A549 (cell line): ENCODE measurements at regions not wholly inside any gene's neighbourhood (a gene's known extent, or its start where the extent isn't known, plus 50 kb on each side); places are given as distances from the start of the nearest gene placed in this dataset.

ENCODE experiments used
- ATAC-seq, 2 experiments: fragments of 200-7000 bp in 1 of 2; fragments of >200 bp in 1 of 2; cut with Nextera tagmentation in 1 of 2; cut with Tn5 transposase in 1 of 2; 3 replicates each; pipeline versions ENCODE4 v1.8.0 to v1.9.1; 2018 to 2020; ENCODE audit warnings: mild to moderate bottlenecking in 1 of 2, moderate library complexity in 1 of 2
- CTCF ChIA-PET: fragments of 300-600 bp; sonication (Branson Sonifier 250); formaldehyde crosslinking; extraction: SDS; loops from one replicate; lab custom pipeline; 2021; ENCODE audit warnings: antibody characterized with exemption, inconsistent platforms; lab: Yijun Ruan, JAX
- POLR2A ChIA-PET: fragments of 350-600 bp; formaldehyde crosslinking; extraction: SDS; loops from one replicate; lab custom pipeline; 2021; ENCODE audit warnings: antibody characterized with exemption, inconsistent platforms; lab: Yijun Ruan, JAX
- DNase-seq, 2 experiments: peaks; one replicate each; pipeline versions ENCODE4 v3.0.0 to v3.0.0-alpha.2; 2011 to 2016; ENCODE audit warnings: low read depth in 1 of 2, low spot score in 1 of 2
- FAIRE-seq: peaks from 2 replicates; lab custom pipeline; 2011; peaks lifted over from hg19 to GRCh38; lab: Jason Lieb, UNC
- H3K27ac ChIP-seq, 2 experiments: fragments of >200 bp; sonication (Bioruptor Twin); formaldehyde crosslinking; 3 replicates each; pipeline ENCODE4 v1.5.1; 2016 to 2017
- H3K4me1 ChIP-seq: fragments of >200 bp; sonication (Bioruptor Twin); formaldehyde crosslinking; 3 replicates; pipeline ENCODE4 v1.6.1; 2016
- H3K4me2 ChIP-seq: fragments of >200 bp; sonication (Bioruptor Twin); formaldehyde crosslinking; 3 replicates; pipeline ENCODE4 v1.6.1; 2016
- H3K4me3 ChIP-seq: fragments of >200 bp; sonication (Bioruptor Twin); formaldehyde crosslinking; 3 replicates; pipeline ENCODE4 v1.5.1; 2016
- H3K9me3 ChIP-seq: fragments of >200 bp; sonication (Bioruptor Twin); formaldehyde crosslinking; 3 replicates; pipeline ENCODE4 v1.6.1; 2016
- ATOH8 ChIP-seq: fragments of 250-450 bp; sonication (Bioruptor Pico); IDR thresholded peaks from 2 replicates; pipeline ENCODE4 v1.5.0; 2020; ENCODE audit warnings: low read depth, mild to moderate bottlenecking, moderate library complexity
- BHLHE40 ChIP-seq: IDR thresholded peaks from 2 replicates; pipeline ENCODE4 v1.6.1; 2012; ENCODE audit warnings: low read depth, low read length, inconsistent platforms
- CBX2 ChIP-seq: fragments of 200-600 bp; sonication (generic); IDR thresholded peaks from 2 replicates; pipeline ENCODE4 v1.6.1; 2016; ENCODE audit warnings: low read depth, mild to moderate bottlenecking, borderline replicate concordance
- CHD2 ChIP-seq: fragments of 150-350 bp; IDR thresholded peaks from 2 replicates; pipeline ENCODE4 v1.6.1; 2014; ENCODE audit warnings: low read length; ENCODE audit not compliant: partially characterized antibody
- EP300 ChIP-seq, 2 experiments: fragments of >200 bp; sonication (Bioruptor Twin); formaldehyde crosslinking; IDR thresholded peaks; 2 replicates in 1 of 2; 3 replicates in 1 of 2; pipeline ENCODE4 v1.6.1; 2016 to 2017
- HDAC2 ChIP-seq: fragments of 200-600 bp; sonication (generic); IDR thresholded peaks from 2 replicates; pipeline ENCODE4 v1.6.1; 2016
- MAFK ChIP-seq: fragments of 450-650 bp; IDR thresholded peaks from 2 replicates; pipeline ENCODE4 v1.6.1; 2014; ENCODE audit not compliant: partially characterized antibody
- MAX ChIP-seq: IDR thresholded peaks from 2 replicates; pipeline ENCODE4 v1.6.1; 2012
- PBX3 ChIP-seq: IDR thresholded peaks from 2 replicates; pipeline ENCODE4 v1.6.1; 2012
- POLR2A ChIP-seq: IDR thresholded peaks from 2 replicates; pipeline ENCODE4 v1.6.1; 2012; ENCODE audit warnings: mild to moderate bottlenecking, low read length
- POLR2AphosphoS2 ChIP-seq: conservative IDR thresholded peaks from 2 replicates; pipeline ENCODE4 v1.6.1; 2012; ENCODE audit warnings: low read length, improper control_type of control experiment, inconsistent platforms
- RAD21 ChIP-seq, 2 experiments: fragments of >200 bp in 1 of 2; sonication (Bioruptor Twin) in 1 of 2; formaldehyde crosslinking in 1 of 2; IDR thresholded peaks in 1 of 2; conservative IDR thresholded peaks in 1 of 2; 2 replicates in 1 of 2; 3 replicates in 1 of 2; pipeline ENCODE4 v1.6.1; 2012 to 2018; ENCODE audit warnings: inconsistent platforms in 1 of 2
- RARB ChIP-seq: fragments of 250-450 bp; sonication (Bioruptor Pico); IDR thresholded peaks from 2 replicates; pipeline ENCODE4 v1.8.0; 2021; ENCODE audit warnings: mild to moderate bottlenecking, moderate library complexity
- RNF2 ChIP-seq: fragments of 200-600 bp; sonication (generic); IDR thresholded peaks from 2 replicates; pipeline ENCODE4 v1.6.1; 2016; ENCODE audit warnings: low read depth, mild to moderate bottlenecking, antibody characterized with exemption, moderate library complexity, borderline replicate concordance
- SMC3 ChIP-seq: fragments of >200 bp; sonication (Bioruptor Twin); formaldehyde crosslinking; IDR thresholded peaks from 3 replicates; pipeline ENCODE4 v1.6.1; 2018; ENCODE audit warnings: inconsistent platforms
- TP53 ChIP-seq: fragments of 250-450 bp; sonication (Bioruptor Pico); IDR thresholded peaks from 2 replicates; pipeline ENCODE4 v1.5.0; 2021; ENCODE audit warnings: mild to moderate bottlenecking, moderate library complexity
- USF2 ChIP-seq: fragments of 450-650 bp; IDR thresholded peaks from 2 replicates; pipeline ENCODE4 v1.6.1; 2014; ENCODE audit warnings: antibody characterized with exemption
- WGBS: methylation state at CpG from one replicate; pipeline ENCODE4 v1.1.6; 2017; ENCODE audit errors: missing lambda C conversion rate; 5-methylcytosine and 5-hydroxymethylcytosine counted together

GRCh38 chr18:27704736-27705361 lies 472.1 kb downstream of the CDH2 start:
- DNase-seq: no peak
- Histone ChIP-seq H3K27ac (no peak overlapping the region), H3K4me1 (no peaks in the 10 kb centered on the region), H3K9me3 (no peaks in the 10 kb centered on the region), H3K4me3 (no peak overlapping the region), H3K4me2 (no peak overlapping the region)
- FAIRE-seq: no peak
- CTCF ChIA-PET: interaction anchor here (0.6 kb wide), 1 partner anchor 921 kb away, joined by 3 read pairs; no protein-coding TSS in a partner anchor
- 8% methylated on average over 2 of the region's 3 CpGs for WGBS
- TF ChIP-seq SMC3 (no peak), RAD21 (conservative IDR thresholded peaks at IDR 0.05 in 1 of 2, IDR thresholded peaks at IDR 0.05 in 1 of 2) (no peak), MAX (no peak), POLR2A (no peak), CBX2 (no peak)
- TF ChIP-seq, all 56 proteins: peak for 0
- POLR2A ChIA-PET: no interaction called here
- no peak for ATAC-seq

GRCh38 chr18:27699137-27699536 lies 477.8 kb downstream of the CDH2 start:
- 47% methylated on average over 3 of the region's 3 CpGs for WGBS
- FAIRE-seq (no peak), ATAC-seq (no peak), DNase-seq (no peak)
- Histone ChIP-seq H3K27ac (no peak overlapping the region), H3K4me3 (no peak overlapping the region), H3K4me1 (no peaks in the 10 kb centered on the region), H3K9me3 (no peaks in the 10 kb centered on the region), H3K4me2 (no peak overlapping the region)
- ChIA-PET POLR2A (no interaction called here), CTCF (no interaction called here)
- no peak for TF ChIP-seq RARB (CRISPR knock-in tag)
- TF ChIP-seq RNF2: no peak
- no peak for TF ChIP-seq USF2
- TF ChIP-seq EP300 (IDR thresholded peaks at IDR 0.05): no peak
- no peak for TF ChIP-seq POLR2AphosphoS2
- TF ChIP-seq CHD2: no peak
- TF ChIP-seq HDAC2: no peak
- TF ChIP-seq MAX: no peak
- no peak for TF ChIP-seq BHLHE40
- no peak for TF ChIP-seq ATOH8 (CRISPR knock-in tag)

- no peaks in the 10 kb centered on the region for H3K9me3 ChIP-seq
- 87% methylated on average over 2 of the region's 2 CpGs for WGBS
- H3K27ac ChIP-seq: no peak overlapping the region
- H3K4me1 ChIP-seq: no peaks in the 10 kb centered on the region
- TF ChIP-seq MAFK (peak; percentile 68), USF2 (no peak)
- ChIA-PET POLR2A (no interaction called here), CTCF (interaction anchor here (1.3 kb wide), 1 partner anchor 12 kb away, joined by 3 read pairs; no protein-coding TSS in a partner anchor)
- ATAC-seq: no peak
- no peak for FAIRE-seq
- no peak for DNase-seq
- no peak overlapping the region for H3K4me2 ChIP-seq
- no peak overlapping the region for H3K4me3 ChIP-seq
Measured at GRCh38 chr18:27696148-27696547, 480.8 kb downstream of the CDH2 start.

- ChIA-PET POLR2A (no interaction called here), CTCF (interaction anchor here (1.1 to 1.3 kb wide), 2 partner anchors 10 to 11 kb away, joined by 3 read pairs; no protein-coding TSS in a partner anchor)
- Histone ChIP-seq H3K4me1 (no peaks in the 10 kb centered on the region), H3K4me2 (no peak overlapping the region), H3K4me3 (no peak overlapping the region), H3K27ac (no peak overlapping the region), H3K9me3 (no peaks in the 10 kb centered on the region)
- DNase-seq (no peak), FAIRE-seq (no peak), ATAC-seq (no peak)
- WGBS: 38% methylated on average over 4 of the region's 4 CpGs
- TF ChIP-seq PBX3: no peak
- no peak for TF ChIP-seq SMC3
- TF ChIP-seq TP53 (CRISPR knock-in tag): no peak
Measured at GRCh38 chr18:27695503-27695902, 481.4 kb downstream of the CDH2 start.
